Neural cell (in vitro differentiated cells): ENCODE measurements at regions not wholly inside any gene's neighbourhood (a gene's known extent, or its start where the extent isn't known, plus 50 kb on each side); places are given as distances from the start of the nearest gene placed in this dataset.

ENCODE experiments used
- H2AFZ ChIP-seq: fragments of 200-600, 300-800 bp; sonication (generic), shearing (Covaris generic); 2 replicates; pipeline ENCODE4 v1.6.0; 2014; ENCODE audit warnings: low read depth, mild to moderate bottlenecking, antibody characterized with exemption, low read length, moderate library complexity
- H3F3A ChIP-seq: fragments of 200-600 bp; shearing (Covaris generic); 2 replicates; pipeline ENCODE4 v1.6.1; 2016; ENCODE audit warnings: mild to moderate bottlenecking, moderate library complexity, mixed read lengths, antibody characterized with exemption, low read length; ENCODE audit not compliant: insufficient read depth, poor library complexity, severe bottlenecking
- H3K27ac ChIP-seq: fragments of 200-600, 300-800 bp; sonication (generic), shearing (Covaris generic); 2 replicates; pipeline ENCODE4 v1.5.1; 2014; ENCODE audit warnings: mild to moderate bottlenecking, low read length, moderate library complexity
- H3K27me3 ChIP-seq: fragments of 300-800, 200-600 bp; sonication (generic), shearing (Covaris generic); 2 replicates; pipeline ENCODE4 v1.6.0; 2014; ENCODE audit warnings: mild to moderate bottlenecking, low read depth, low read length, moderate library complexity; ENCODE audit not compliant: insufficient read depth
- H3K36me3 ChIP-seq: fragments of 300-800, 200-600 bp; sonication (generic), shearing (Covaris generic); 2 replicates; pipeline ENCODE4 v1.5.1; 2014; ENCODE audit warnings: mild to moderate bottlenecking, antibody characterized with exemption, low read length, moderate library complexity; ENCODE audit not compliant: insufficient read depth
- H3K4me2 ChIP-seq: fragments of 300-800, 200-600 bp; sonication (generic), shearing (Covaris generic); 2 replicates; pipeline ENCODE4 v1.6.0; 2014; ENCODE audit warnings: mild to moderate bottlenecking, low read length
- H3K4me3 ChIP-seq: fragments of 300-800, 200-600 bp; sonication (generic), shearing (Covaris generic); 2 replicates; pipeline ENCODE4 v1.5.1; 2014; ENCODE audit warnings: mild to moderate bottlenecking, low read length, moderate library complexity
- H3K79me2 ChIP-seq: fragments of 200-600 bp; shearing (Covaris generic); replicated peaks from 2 replicates; pipeline ENCODE4 v1.6.0; 2014; ENCODE audit warnings: mild to moderate bottlenecking, low read length, moderate library complexity; ENCODE audit not compliant: insufficient read depth
- H3K9ac ChIP-seq: fragments of 300-800, 200-600 bp; sonication (generic), shearing (Covaris generic); 2 replicates; pipeline ENCODE4 v1.6.1; 2016; ENCODE audit warnings: mild to moderate bottlenecking, low read length, mixed read lengths
- H3K9me2 ChIP-seq: fragments of 200-600 bp; shearing (Covaris generic); 2 replicates; pipeline ENCODE4 v1.6.1; 2016; ENCODE audit warnings: mild to moderate bottlenecking, low read length, mixed read lengths; ENCODE audit not compliant: insufficient read depth
- H3K9me3 ChIP-seq: fragments of 200-600, 300-800 bp; sonication (generic), shearing (Covaris generic); 2 replicates; pipeline ENCODE4 v1.6.1; 2016; ENCODE audit warnings: mild to moderate bottlenecking, mixed run types, low read length, moderate library complexity, mixed read lengths
- H4K20me1 ChIP-seq: fragments of 200-600 bp; shearing (Covaris generic); 2 replicates; pipeline ENCODE4 v1.6.1; 2016; ENCODE audit warnings: mild to moderate bottlenecking, mixed run types; ENCODE audit not compliant: insufficient read depth
- EP300 ChIP-seq: fragments of 450-650 bp; conservative IDR thresholded peaks from 2 replicates; pipeline ENCODE4 v1.6.1; 2014; ENCODE audit warnings: antibody characterized with exemption, mild to moderate bottlenecking, moderate library complexity; ENCODE audit not compliant: poor library complexity, severe bottlenecking
- EZH2 ChIP-seq: fragments of 200-600, 300-800 bp; shearing (Covaris generic), sonication (generic); IDR thresholded peaks from 2 replicates; pipeline ENCODE4 v1.6.1; 2014; ENCODE audit warnings: antibody characterized with exemption, low read length, borderline replicate concordance, mild to moderate bottlenecking; ENCODE audit not compliant: insufficient read depth, poor library complexity, severe bottlenecking
- MXI1 ChIP-seq: fragments of 450-650 bp; conservative IDR thresholded peaks from 2 replicates; pipeline ENCODE4 v1.6.1; 2014; ENCODE audit warnings: antibody characterized with exemption, mild to moderate bottlenecking; ENCODE audit not compliant: poor library complexity, severe bottlenecking
- POLR2AphosphoS5 ChIP-seq: IDR thresholded peaks from 2 replicates; pipeline ENCODE4 v1.6.1; 2012
- RAD21 ChIP-seq: fragments of 450-650 bp; conservative IDR thresholded peaks from 2 replicates; pipeline ENCODE4 v1.6.1; 2014; ENCODE audit warnings: antibody characterized with exemption, mild to moderate bottlenecking, moderate library complexity
- REST ChIP-seq: IDR thresholded peaks from 2 replicates; pipeline ENCODE4 v1.6.1; 2012; ENCODE audit warnings: borderline replicate concordance
- SMC3 ChIP-seq: fragments of 450-650 bp; conservative IDR thresholded peaks from 2 replicates; pipeline ENCODE4 v1.6.1; 2014; ENCODE audit warnings: antibody characterized with exemption, mild to moderate bottlenecking, moderate library complexity; ENCODE audit not compliant: poor library complexity
- TAF1 ChIP-seq: IDR thresholded peaks from 2 replicates; pipeline ENCODE4 v1.6.1; 2012; ENCODE audit warnings: low read depth
- TF ChIP-seq, protein P1 (sequence below): fragments of 450-650 bp; IDR thresholded peaks from 2 replicates; pipeline ENCODE4 v1.5.1; 2014; ENCODE audit warnings: antibody characterized with exemption, mild to moderate bottlenecking, moderate library complexity; ENCODE audit not compliant: poor library complexity, severe bottlenecking

- H3K36me3 ChIP-seq: no peaks in the 10 kb centered on the region
- no peaks in the 10 kb centered on the region for H4K20me1 ChIP-seq
- H3K4me2 ChIP-seq: no peak overlapping the region
- H3K9ac ChIP-seq: no peak overlapping the region
- H3K79me2 ChIP-seq: no peaks in the 10 kb centered on the region
- H3K27ac ChIP-seq: no peak overlapping the region
- TF ChIP-seq, protein P1, sequence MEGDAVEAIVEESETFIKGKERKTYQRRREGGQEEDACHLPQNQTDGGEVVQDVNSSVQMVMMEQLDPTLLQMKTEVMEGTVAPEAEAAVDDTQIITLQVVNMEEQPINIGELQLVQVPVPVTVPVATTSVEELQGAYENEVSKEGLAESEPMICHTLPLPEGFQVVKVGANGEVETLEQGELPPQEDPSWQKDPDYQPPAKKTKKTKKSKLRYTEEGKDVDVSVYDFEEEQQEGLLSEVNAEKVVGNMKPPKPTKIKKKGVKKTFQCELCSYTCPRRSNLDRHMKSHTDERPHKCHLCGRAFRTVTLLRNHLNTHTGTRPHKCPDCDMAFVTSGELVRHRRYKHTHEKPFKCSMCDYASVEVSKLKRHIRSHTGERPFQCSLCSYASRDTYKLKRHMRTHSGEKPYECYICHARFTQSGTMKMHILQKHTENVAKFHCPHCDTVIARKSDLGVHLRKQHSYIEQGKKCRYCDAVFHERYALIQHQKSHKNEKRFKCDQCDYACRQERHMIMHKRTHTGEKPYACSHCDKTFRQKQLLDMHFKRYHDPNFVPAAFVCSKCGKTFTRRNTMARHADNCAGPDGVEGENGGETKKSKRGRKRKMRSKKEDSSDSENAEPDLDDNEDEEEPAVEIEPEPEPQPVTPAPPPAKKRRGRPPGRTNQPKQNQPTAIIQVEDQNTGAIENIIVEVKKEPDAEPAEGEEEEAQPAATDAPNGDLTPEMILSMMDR: no peak
- TF ChIP-seq EP300 (no peak), REST (no peak), SMC3 (no peak), MXI1 (no peak)
- H3F3A ChIP-seq: no peaks in the 10 kb centered on the region
- no peak overlapping the region for H3K4me3 ChIP-seq
- H2AFZ ChIP-seq: no peak overlapping the region
- no peaks in the 10 kb centered on the region for H3K9me2 ChIP-seq
- H3K9me3 ChIP-seq: no peaks in the 10 kb centered on the region
- H3K27me3 ChIP-seq: no peaks in the 10 kb centered on the region
These were observed 87.1 kb upstream of the SYNDIG1 start for GRCh38 chr20:24382331-24382730.

DNA sequence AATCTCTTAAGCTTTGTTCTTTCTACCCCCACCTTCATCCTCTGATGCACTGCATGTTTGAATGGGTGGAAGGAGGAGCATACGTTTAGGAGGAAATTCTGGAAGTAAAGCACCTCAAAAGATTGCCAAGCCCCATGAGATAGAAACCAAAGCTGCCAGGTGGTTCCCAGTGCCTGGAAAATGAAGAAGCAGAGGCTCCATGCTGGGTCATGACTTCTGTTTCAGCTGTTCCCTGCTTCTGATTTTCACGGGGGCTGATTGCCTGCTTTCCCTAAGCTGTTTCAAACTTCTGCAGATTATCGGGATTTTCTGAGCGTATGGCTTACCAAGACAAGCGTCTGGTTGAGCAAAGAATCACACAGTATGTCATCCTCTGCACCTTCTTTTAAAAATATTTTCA, 87.5 kb upstream of the SYNDIG1 start:
- Histone ChIP-seq H3K9me2 (no peaks in the 10 kb centered on the region), H3K4me2 (no peak overlapping the region), H3K27me3 (no peaks in the 10 kb centered on the region), H4K20me1 (no peaks in the 10 kb centered on the region), H3K9ac (no peak overlapping the region), H3K27ac (no peak overlapping the region), H3F3A (no peaks in the 10 kb centered on the region), H3K79me2 (no peaks in the 10 kb centered on the region), H3K36me3 (no peaks in the 10 kb centered on the region), H2AFZ (no peak overlapping the region), H3K9me3 (no peaks in the 10 kb centered on the region), H3K4me3 (no peak overlapping the region)
- TF ChIP-seq TAF1 (no peak), MXI1 (no peak), EZH2 (no peak), RAD21 (no peak), POLR2AphosphoS5 (no peak), EP300 (no peak), REST (no peak), SMC3 (no peak)
- TF ChIP-seq, protein P1: no peak
